CD4-positive, CD25-positive, alpha-beta regulatory T cell (primary cell): ENCODE measurements at regions not wholly inside any gene's neighbourhood (a gene's known extent, or its start where the extent isn't known, plus 50 kb on each side); places are given as distances from the start of the nearest gene placed in this dataset.

Experiments
- ATAC-seq, 2 donors: fragments of 150-1000 bp; cut with Tn5 transposase; one replicate each; pipeline ENCODE4 v1.10.0; 2021; ENCODE audit warnings: low read depth in 2 of 2, moderate number of reproducible peaks in 2 of 2, moderate library complexity in 1 of 2
- DNase-seq, 3 donors: peaks; one replicate each; pipeline versions ENCODE4 v3.0.0 to v3.0.0-alpha.2; 2012 to 2022; ENCODE audit warnings: mixed read lengths in 1 of 3
- H3K27ac ChIP-seq: one replicate; pipeline ENCODE4 v1.7.0; 2013; ENCODE audit warnings: mild to moderate bottlenecking, low read length; ENCODE audit not compliant: insufficient read depth, poor library complexity, severe bottlenecking
- H3K27me3 ChIP-seq: one replicate; pipeline ENCODE4 v1.7.0; 2013; ENCODE audit warnings: low read length; ENCODE audit not compliant: control insufficient read depth, insufficient read depth
- H3K36me3 ChIP-seq: one replicate; pipeline ENCODE4 v1.7.0; 2013; ENCODE audit warnings: mild to moderate bottlenecking, low read length, moderate library complexity; ENCODE audit not compliant: control insufficient read depth, insufficient read depth
- H3K4me1 ChIP-seq: 2 replicates; pipeline ENCODE4 v1.7.0; 2013; ENCODE audit warnings: mild to moderate bottlenecking, low read length; ENCODE audit not compliant: insufficient read depth, control insufficient read depth, poor library complexity, severe bottlenecking
- H3K4me3 ChIP-seq: one replicate; pipeline ENCODE4 v1.7.0; 2013; ENCODE audit warnings: low read depth, mild to moderate bottlenecking, low read length, moderate library complexity
- H3K9me3 ChIP-seq, 2 experiments: 1 replicate in 1 of 2; 2 replicates in 1 of 2; pipeline ENCODE4 v1.7.0; 2013; ENCODE audit warnings: low read length in 2 of 2, mild to moderate bottlenecking in 1 of 2, moderate library complexity in 1 of 2; ENCODE audit not compliant: control insufficient read depth in 2 of 2
- H3K27ac Mint-ChIP-seq, 3 donors: one replicate each; pipeline ENCODE4 v1.8.0; 2020 to 2022; ENCODE audit warnings: mild to moderate bottlenecking in 3 of 3, mixed read lengths in 3 of 3, moderate library complexity in 2 of 3
- H3K27me3 Mint-ChIP-seq: one replicate; pipeline ENCODE4 v1.8.0; 2022; ENCODE audit warnings: mild to moderate bottlenecking, mixed read lengths
- H3K36me3 Mint-ChIP-seq: one replicate; pipeline ENCODE4 v1.8.0; 2020; ENCODE audit warnings: mixed read lengths
- H3K4me1 Mint-ChIP-seq, 4 donors: one replicate each; pipeline ENCODE4 v1.8.0; 2020 to 2022; ENCODE audit warnings: mixed read lengths in 4 of 4, mild to moderate bottlenecking in 1 of 4
- H3K4me3 Mint-ChIP-seq, 4 donors: one replicate each; pipeline ENCODE4 v1.8.0; 2020 to 2022; ENCODE audit warnings: mild to moderate bottlenecking in 4 of 4, mixed read lengths in 4 of 4, moderate library complexity in 3 of 4
- H3K9me3 Mint-ChIP-seq, 7 donors: one replicate each; pipeline ENCODE4 v1.8.0; 2020 to 2022; ENCODE audit warnings: mixed read lengths in 7 of 7, mild to moderate bottlenecking in 3 of 7, moderate library complexity in 2 of 7

DNA sequence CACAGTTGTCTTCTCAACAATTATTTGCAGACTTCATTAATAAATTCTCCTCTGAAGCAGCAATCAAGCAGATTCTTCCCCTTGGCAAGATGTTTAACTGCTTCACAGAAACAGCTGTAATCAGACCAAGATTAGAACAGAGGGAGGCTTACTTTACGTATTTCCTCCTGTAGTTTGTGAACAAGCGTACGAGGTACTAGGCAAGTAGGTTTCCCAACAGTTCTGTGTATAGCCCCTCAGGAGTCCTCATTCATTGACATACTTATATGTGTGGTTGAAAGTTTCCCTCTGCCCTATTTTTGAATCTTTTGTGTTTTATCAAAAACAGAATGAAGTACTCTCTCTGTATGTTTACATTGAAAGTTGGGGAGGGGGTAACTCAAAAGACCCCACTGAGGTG lies 128.0 kb downstream of the SPATA31D1 start:
- Mint-ChIP-seq H3K36me3 (no peaks in the 10 kb centered on the region), H3K4me3 (no peak overlapping the region), H3K27ac (no peak overlapping the region), H3K9me3 (peaks cover 0 to 7% (median 2%) of the 10 kb centered on the region in 7 donors), H3K4me1 (no peaks in the 10 kb centered on the region), H3K27me3 (no peaks in the 10 kb centered on the region)
- H3K9me3 ChIP-seq: no peaks in the 10 kb centered on the region
- no peak overlapping the region for H3K4me3 ChIP-seq
- ATAC-seq (no peak), DNase-seq (no peak)
- H3K27me3 ChIP-seq: no peaks in the 10 kb centered on the region
- no peaks in the 10 kb centered on the region for H3K4me1 ChIP-seq
- no peak overlapping the region for H3K27ac ChIP-seq
- H3K36me3 ChIP-seq: no peaks in the 10 kb centered on the region

DNA sequence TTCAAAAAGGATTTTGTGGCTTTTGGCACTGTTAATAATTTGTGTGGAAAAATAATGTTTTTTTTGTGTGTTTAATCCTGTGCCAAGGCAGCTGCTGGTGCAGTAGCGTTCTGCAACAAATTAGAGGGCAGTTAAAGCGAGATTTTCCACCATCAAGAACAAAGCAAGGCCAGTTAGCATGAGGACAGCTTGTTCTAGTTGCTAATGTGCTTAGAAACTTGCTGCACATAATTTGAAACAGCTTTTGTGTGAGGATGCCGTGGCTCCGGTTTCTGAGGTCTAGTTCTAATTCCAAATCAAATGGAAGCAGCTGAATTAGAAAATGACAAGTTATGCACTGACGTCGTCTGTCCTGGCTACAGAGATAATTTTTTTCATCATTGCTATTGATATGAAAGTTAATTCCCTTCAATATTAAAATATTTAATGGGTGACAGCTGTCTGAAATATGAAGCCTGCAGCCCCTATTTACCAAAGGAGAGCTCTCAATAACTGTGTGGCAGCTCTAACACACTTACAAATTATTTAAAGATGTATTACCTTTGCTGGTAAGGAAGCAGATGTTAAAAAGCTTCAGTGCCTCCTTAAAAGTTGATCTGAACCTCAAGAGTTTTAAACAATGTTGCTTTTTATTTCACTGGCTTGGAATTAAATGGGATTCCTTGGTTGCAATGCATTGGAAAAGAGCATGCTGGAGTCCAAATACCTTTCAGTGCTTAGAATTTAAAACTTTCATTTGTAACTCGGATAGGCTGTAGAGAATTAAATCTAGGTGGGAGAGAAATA lies 128.6 kb downstream of the SPATA31D1 start:
- Histone ChIP-seq H3K4me3 (no peak overlapping the region), H3K36me3 (no peaks in the 10 kb centered on the region), H3K27me3 (no peaks in the 10 kb centered on the region), H3K4me1 (no peaks in the 10 kb centered on the region), H3K9me3 (no peaks in the 10 kb centered on the region), H3K27ac (no peak overlapping the region)
- H3K36me3 Mint-ChIP-seq: no peaks in the 10 kb centered on the region
- peaks cover 0 to 7% (median 2%) of the 10 kb centered on the region in 7 donors for H3K9me3 Mint-ChIP-seq
- H3K27me3 Mint-ChIP-seq: no peaks in the 10 kb centered on the region
- H3K4me1 Mint-ChIP-seq: no peaks in the 10 kb centered on the region
- ATAC-seq (no peak), DNase-seq (no peak)
- H3K4me3 Mint-ChIP-seq: no peak overlapping the region
- no peak overlapping the region for H3K27ac Mint-ChIP-seq

DNA sequence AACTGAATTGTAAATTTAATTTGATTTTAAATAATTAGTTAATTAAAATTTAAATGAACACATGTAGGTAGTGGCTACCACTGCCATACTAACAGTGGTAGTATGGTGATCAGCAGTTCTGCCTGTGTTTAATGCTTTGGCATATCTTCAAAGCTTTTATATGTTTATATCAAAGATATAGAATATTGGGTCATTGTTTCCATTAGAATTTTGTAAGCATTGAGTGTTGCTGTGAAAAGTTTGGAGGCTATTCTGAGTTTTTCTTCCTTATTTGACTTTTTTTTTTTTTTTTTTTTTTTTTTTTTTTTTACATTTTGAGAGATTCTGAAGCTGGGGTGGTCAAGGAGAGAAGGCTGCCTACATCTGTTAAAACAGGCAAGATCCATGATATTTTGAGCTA lies 134.2 kb downstream of the SPATA31D1 start:
- no peak for DNase-seq
- no peaks in the 10 kb centered on the region for H3K27me3 ChIP-seq
- no peak overlapping the region for H3K4me3 Mint-ChIP-seq
- H3K27me3 Mint-ChIP-seq: no peaks in the 10 kb centered on the region
- H3K36me3 Mint-ChIP-seq: no peaks in the 10 kb centered on the region
- H3K27ac ChIP-seq: no peak overlapping the region
- no peak overlapping the region for H3K4me3 ChIP-seq
- no peak for ATAC-seq
- H3K27ac Mint-ChIP-seq: no peak overlapping the region
- H3K4me1 Mint-ChIP-seq: no peaks in the 10 kb centered on the region
- no peaks in the 10 kb centered on the region for H3K9me3 ChIP-seq
- no peaks in the 10 kb centered on the region for H3K4me1 ChIP-seq
- H3K36me3 ChIP-seq: no peaks in the 10 kb centered on the region
- peaks cover 0 to 5% (median 2%) of the 10 kb centered on the region in 7 donors for H3K9me3 Mint-ChIP-seq

DNA sequence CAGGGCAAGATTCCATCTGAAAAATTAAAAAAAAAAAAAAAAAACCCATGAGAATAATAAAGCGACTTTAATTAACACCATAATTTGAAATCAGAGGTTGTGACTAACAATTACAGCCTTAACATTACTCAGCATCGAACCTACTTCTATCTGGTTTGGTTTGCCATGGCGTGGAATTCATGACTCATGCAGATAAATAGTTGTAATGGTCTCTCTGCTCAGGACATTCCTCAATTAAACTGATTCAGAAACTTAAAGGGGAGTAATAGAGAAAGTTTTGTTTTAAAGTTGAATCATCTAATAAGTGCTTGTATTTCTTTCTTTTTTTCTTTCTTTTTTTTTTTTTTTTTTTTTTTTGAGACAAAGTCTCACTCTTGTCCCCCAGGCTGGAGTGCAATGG lies 135.5 kb downstream of the SPATA31D1 start:
- H3K9me3 ChIP-seq: no peaks in the 10 kb centered on the region
- ATAC-seq (no peak), DNase-seq (no peak)
- Mint-ChIP-seq H3K36me3 (no peaks in the 10 kb centered on the region), H3K27ac (no peak overlapping the region), H3K4me1 (no peaks in the 10 kb centered on the region), H3K9me3 (peaks cover 1 to 10% (median 4%) of the 10 kb centered on the region in 7 donors), H3K4me3 (no peak overlapping the region), H3K27me3 (no peaks in the 10 kb centered on the region)
- H3K27me3 ChIP-seq: no peaks in the 10 kb centered on the region
- H3K27ac ChIP-seq: no peak overlapping the region
- H3K36me3 ChIP-seq: no peaks in the 10 kb centered on the region
- no peak overlapping the region for H3K4me3 ChIP-seq
- H3K4me1 ChIP-seq: no peaks in the 10 kb centered on the region

DNA sequence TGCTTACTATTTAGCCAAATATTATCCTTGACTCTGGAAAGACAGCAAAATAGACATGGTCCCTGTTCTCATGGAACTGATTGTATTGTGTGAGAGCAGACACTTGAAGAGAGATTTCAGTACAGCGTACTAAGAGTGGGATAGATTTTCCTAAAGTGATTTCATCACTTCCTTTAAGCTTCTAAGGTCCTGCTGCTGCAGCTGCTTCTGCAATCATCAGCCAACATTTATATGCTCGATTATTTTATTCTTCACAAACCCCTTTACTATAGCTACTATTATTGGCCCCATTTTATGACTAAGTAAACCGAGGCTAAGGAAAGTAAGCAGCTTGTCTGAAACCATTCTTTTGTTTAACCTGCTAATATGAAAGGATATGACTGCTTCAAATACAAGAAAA lies 137.7 kb downstream of the SPATA31D1 start:
- no peaks in the 10 kb centered on the region for H3K27me3 Mint-ChIP-seq
- Histone ChIP-seq H3K27me3 (no peaks in the 10 kb centered on the region), H3K9me3 (no peaks in the 10 kb centered on the region), H3K4me3 (no peak overlapping the region), H3K27ac (no peak overlapping the region), H3K36me3 (no peaks in the 10 kb centered on the region), H3K4me1 (no peaks in the 10 kb centered on the region)
- H3K27ac Mint-ChIP-seq: no peak overlapping the region
- no peak for ATAC-seq
- no peaks in the 10 kb centered on the region for H3K4me1 Mint-ChIP-seq
- H3K9me3 Mint-ChIP-seq: peaks cover 2 to 10% (median 3%) of the 10 kb centered on the region in 7 donors
- DNase-seq: no peak
- H3K36me3 Mint-ChIP-seq: no peaks in the 10 kb centered on the region
- no peak overlapping the region for H3K4me3 Mint-ChIP-seq

DNA sequence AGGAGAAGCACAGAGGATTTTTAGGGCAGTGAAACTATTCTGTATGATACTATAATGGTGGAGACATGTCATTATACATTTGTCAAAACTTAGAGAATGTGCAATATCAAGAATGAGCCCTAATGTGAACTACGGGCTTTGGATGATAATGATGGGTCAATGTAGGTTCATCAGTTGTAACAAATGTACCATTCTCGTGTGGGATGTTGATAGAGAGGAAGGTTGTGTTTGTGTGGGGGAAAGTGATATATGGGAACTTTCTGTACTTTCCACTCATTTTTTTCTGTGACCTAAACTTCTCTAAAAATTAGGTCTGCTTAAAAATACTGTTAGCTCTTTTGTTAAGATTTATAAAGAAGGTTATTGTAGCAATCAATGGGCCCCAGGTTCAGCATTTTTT lies 138.9 kb downstream of the SPATA31D1 start:
- ATAC-seq (no peak), DNase-seq (no peak)
- H3K9me3 ChIP-seq: no peaks in the 10 kb centered on the region
- Mint-ChIP-seq H3K4me3 (no peak overlapping the region), H3K9me3 (peaks cover 2 to 10% (median 5%) of the 10 kb centered on the region in 7 donors), H3K27me3 (no peaks in the 10 kb centered on the region), H3K4me1 (no peaks in the 10 kb centered on the region), H3K27ac (no peak overlapping the region), H3K36me3 (no peaks in the 10 kb centered on the region)
- H3K4me1 ChIP-seq: no peaks in the 10 kb centered on the region
- no peak overlapping the region for H3K27ac ChIP-seq
- H3K4me3 ChIP-seq: no peak overlapping the region
- H3K36me3 ChIP-seq: no peaks in the 10 kb centered on the region
- H3K27me3 ChIP-seq: no peaks in the 10 kb centered on the region

DNA sequence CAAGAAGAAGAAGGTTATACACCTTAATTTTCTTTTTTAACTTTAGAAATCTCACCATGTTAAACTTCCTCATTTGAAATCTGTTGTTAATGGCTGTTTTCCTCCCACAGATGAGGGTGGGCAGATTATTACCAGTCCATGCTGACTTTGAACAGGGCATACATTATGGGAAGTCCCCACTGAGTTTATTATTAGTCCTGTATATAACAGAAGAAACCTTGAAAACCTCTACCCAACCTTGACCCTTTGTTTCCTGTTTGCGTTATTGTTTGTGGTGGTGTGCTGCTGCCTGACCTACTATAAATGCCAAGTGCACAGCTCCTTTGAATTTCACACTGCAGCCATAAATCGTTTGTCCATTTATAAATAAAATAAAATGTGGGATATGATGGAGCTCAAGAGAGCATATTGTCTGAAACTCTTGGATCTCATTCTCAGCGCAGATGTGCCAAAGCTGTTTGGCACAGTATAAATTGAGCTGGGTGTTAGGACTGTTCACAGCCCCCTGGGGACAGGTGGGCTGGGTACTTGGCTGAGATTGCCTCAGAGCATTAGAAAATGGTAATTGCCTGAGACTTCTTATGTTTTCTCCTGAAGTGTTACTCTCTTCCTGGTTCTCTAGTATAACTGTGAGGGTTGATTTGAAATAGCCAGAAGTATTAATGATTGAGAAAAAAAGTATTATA lies 139.6 kb downstream of the SPATA31D1 start:
- Mint-ChIP-seq H3K36me3 (no peaks in the 10 kb centered on the region), H3K4me1 (no peaks in the 10 kb centered on the region), H3K9me3 (peaks cover 2 to 10% (median 5%) of the 10 kb centered on the region in 7 donors), H3K27ac (no peak overlapping the region), H3K27me3 (no peaks in the 10 kb centered on the region), H3K4me3 (no peak overlapping the region)
- Histone ChIP-seq H3K36me3 (no peaks in the 10 kb centered on the region), H3K4me3 (no peak overlapping the region), H3K9me3 (no peaks in the 10 kb centered on the region), H3K4me1 (no peaks in the 10 kb centered on the region), H3K27ac (no peak overlapping the region), H3K27me3 (no peaks in the 10 kb centered on the region)
- DNase-seq (no peak), ATAC-seq (peak in 1 of 2 donors; percentile 37)

DNA sequence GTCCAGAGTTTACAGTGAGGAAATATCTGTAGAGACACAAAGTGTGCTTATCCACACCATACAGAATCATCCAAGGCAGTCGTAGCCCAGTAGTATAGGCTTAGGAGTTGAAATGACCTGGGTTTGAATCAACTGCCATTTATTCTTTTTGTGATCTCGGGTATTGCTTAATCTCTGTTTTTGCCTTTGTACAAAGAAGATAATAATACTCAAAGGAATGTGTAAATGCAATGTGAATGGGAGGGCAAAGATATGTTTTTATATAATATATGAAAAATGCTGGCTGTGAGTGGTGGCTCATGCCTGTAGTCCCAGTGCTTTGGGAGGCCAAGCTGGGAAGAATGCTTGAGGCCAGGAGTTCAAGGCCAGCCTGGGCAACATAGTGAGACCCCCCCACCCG lies 141.1 kb downstream of the SPATA31D1 start:
- no peak for DNase-seq
- Mint-ChIP-seq H3K4me1 (no peaks in the 10 kb centered on the region), H3K27ac (no peak overlapping the region), H3K9me3 (peaks cover 2 to 10% (median 5%) of the 10 kb centered on the region in 7 donors), H3K36me3 (no peaks in the 10 kb centered on the region), H3K4me3 (no peak overlapping the region), H3K27me3 (no peaks in the 10 kb centered on the region)
- Histone ChIP-seq H3K4me3 (no peak overlapping the region), H3K27ac (no peak overlapping the region), H3K36me3 (no peaks in the 10 kb centered on the region), H3K27me3 (no peaks in the 10 kb centered on the region), H3K9me3 (no peaks in the 10 kb centered on the region), H3K4me1 (no peaks in the 10 kb centered on the region)
- no peak for ATAC-seq
